Hepatocyte (in vitro differentiated cells): ENCODE measurements at regions not wholly inside any gene's neighbourhood (a gene's known extent, or its start where the extent isn't known, plus 50 kb on each side); places are given as distances from the start of the nearest gene placed in this dataset.

ENCODE experiments used
- DNase-seq: peaks from one replicate; pipeline ENCODE4 v3.0.0-alpha.2; 2016; ENCODE audit warnings: low spot score
- H2AFZ ChIP-seq: fragments of 200-600 bp; sonication (generic); 2 replicates; pipeline ENCODE4 v1.6.0; 2016; ENCODE audit warnings: antibody characterized with exemption, mild to moderate bottlenecking
- H3K27ac ChIP-seq: fragments of 200-600 bp; sonication (generic); 2 replicates; pipeline ENCODE4 v1.5.1; 2016; ENCODE audit warnings: mild to moderate bottlenecking
- H3K27me3 ChIP-seq: fragments of 200-600 bp; sonication (generic); 2 replicates; pipeline ENCODE4 v1.6.1; 2016
- H3K36me3 ChIP-seq: fragments of 200-600 bp; sonication (generic); replicated peaks from 2 replicates; pipeline ENCODE4 v1.5.1; 2016; ENCODE audit warnings: low read depth; ENCODE audit not compliant: insufficient read depth
- H3K4me1 ChIP-seq: fragments of 200-600 bp; sonication (generic); 2 replicates; pipeline ENCODE4 v1.5.1; 2016; ENCODE audit warnings: mild to moderate bottlenecking, moderate library complexity; ENCODE audit not compliant: insufficient read depth
- H3K4me2 ChIP-seq: fragments of 200-600 bp; sonication (generic); 2 replicates; pipeline ENCODE4 v1.6.0; 2016
- H3K4me3 ChIP-seq: fragments of 200-600 bp; sonication (generic); 2 replicates; pipeline ENCODE4 v1.5.1; 2016; ENCODE audit warnings: mild to moderate bottlenecking
- H3K79me2 ChIP-seq: fragments of 200-600 bp; sonication (generic); 2 replicates; pipeline ENCODE4 v1.6.0; 2017; ENCODE audit warnings: mild to moderate bottlenecking
- H3K9me2 ChIP-seq: fragments of 200-600 bp; sonication (generic); replicated peaks from 2 replicates; pipeline ENCODE4 v1.6.0; 2017; ENCODE audit warnings: mild to moderate bottlenecking; ENCODE audit not compliant: insufficient read depth
- H3K9me3 ChIP-seq: fragments of 200-600 bp; sonication (generic); 2 replicates; pipeline ENCODE4 v1.5.1; 2016; ENCODE audit warnings: low read depth, mild to moderate bottlenecking
- H4K20me1 ChIP-seq: fragments of 200-600 bp; sonication (generic); 2 replicates; pipeline ENCODE4 v1.6.0; 2016; ENCODE audit warnings: mild to moderate bottlenecking; ENCODE audit not compliant: insufficient read depth, poor library complexity, severe bottlenecking
- EZH2 ChIP-seq: fragments of 200-600 bp; sonication (generic); IDR thresholded peaks from 2 replicates; pipeline ENCODE4 v1.6.1; 2016; ENCODE audit warnings: antibody characterized with exemption, mild to moderate bottlenecking, borderline replicate concordance
- EZH2phosphoT487 ChIP-seq: fragments of 200-600 bp; sonication (generic); IDR thresholded peaks from one replicate; pipeline ENCODE4 v1.6.1; 2018; ENCODE audit warnings: antibody characterized with exemption, mild to moderate bottlenecking, low read depth, moderate library complexity; ENCODE audit not compliant: unreplicated experiment, severe bottlenecking
- WGBS: methylation state at CpG from one replicate; pipeline ENCODE4 v1.1.6; 2016; ENCODE audit warnings: low lambda C conversion rate; ENCODE audit errors: missing lambda C conversion rate; 5-methylcytosine and 5-hydroxymethylcytosine counted together
- TF ChIP-seq, protein P1 (sequence below): fragments of 200-600 bp; sonication (generic); IDR thresholded peaks from 2 replicates; pipeline ENCODE4 v1.5.1; 2016; ENCODE audit warnings: antibody characterized with exemption, mild to moderate bottlenecking; ENCODE audit not compliant: poor library complexity

DNA sequence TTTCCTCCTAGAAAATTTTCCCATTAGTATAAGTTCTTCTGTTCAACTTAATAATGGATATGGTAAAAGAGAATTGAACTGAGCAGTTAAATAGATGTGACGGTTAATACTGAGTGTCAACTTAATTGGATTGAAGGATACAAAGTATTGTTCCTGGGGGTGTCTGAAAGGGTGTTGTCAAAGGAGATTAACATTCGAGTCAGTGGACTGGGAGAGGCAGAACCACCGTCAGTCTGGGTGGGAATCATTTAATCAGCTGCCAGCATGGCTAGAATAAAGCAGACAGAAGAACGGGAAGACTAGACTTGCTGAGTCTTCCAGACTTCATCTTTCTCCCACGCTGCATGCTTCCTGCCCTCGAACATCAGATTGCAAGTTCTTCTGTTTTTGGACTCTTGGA is 689.6 kb upstream of the CDH10 start:
- TF ChIP-seq EZH2phosphoT487 = no peak
- TF ChIP-seq, protein P1, sequence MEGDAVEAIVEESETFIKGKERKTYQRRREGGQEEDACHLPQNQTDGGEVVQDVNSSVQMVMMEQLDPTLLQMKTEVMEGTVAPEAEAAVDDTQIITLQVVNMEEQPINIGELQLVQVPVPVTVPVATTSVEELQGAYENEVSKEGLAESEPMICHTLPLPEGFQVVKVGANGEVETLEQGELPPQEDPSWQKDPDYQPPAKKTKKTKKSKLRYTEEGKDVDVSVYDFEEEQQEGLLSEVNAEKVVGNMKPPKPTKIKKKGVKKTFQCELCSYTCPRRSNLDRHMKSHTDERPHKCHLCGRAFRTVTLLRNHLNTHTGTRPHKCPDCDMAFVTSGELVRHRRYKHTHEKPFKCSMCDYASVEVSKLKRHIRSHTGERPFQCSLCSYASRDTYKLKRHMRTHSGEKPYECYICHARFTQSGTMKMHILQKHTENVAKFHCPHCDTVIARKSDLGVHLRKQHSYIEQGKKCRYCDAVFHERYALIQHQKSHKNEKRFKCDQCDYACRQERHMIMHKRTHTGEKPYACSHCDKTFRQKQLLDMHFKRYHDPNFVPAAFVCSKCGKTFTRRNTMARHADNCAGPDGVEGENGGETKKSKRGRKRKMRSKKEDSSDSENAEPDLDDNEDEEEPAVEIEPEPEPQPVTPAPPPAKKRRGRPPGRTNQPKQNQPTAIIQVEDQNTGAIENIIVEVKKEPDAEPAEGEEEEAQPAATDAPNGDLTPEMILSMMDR = no peak
- TF ChIP-seq EZH2 = no peak
- DNase-seq = no peak
- Histone ChIP-seq H3K4me3 (no peak overlapping the region), H3K9me3 (no peaks in the 10 kb centered on the region), H3K27ac (no peak overlapping the region), H3K4me2 (no peak overlapping the region), H3K79me2 (no peaks in the 10 kb centered on the region), H3K36me3 (no peaks in the 10 kb centered on the region), H3K9me2 (no peaks in the 10 kb centered on the region), H3K4me1 (no peaks in the 10 kb centered on the region), H2AFZ (no peak overlapping the region), H4K20me1 (no peaks in the 10 kb centered on the region), H3K27me3 (no peaks in the 10 kb centered on the region)
- WGBS = 85% methylated on average over 6 of the region's 6 CpGs

DNA sequence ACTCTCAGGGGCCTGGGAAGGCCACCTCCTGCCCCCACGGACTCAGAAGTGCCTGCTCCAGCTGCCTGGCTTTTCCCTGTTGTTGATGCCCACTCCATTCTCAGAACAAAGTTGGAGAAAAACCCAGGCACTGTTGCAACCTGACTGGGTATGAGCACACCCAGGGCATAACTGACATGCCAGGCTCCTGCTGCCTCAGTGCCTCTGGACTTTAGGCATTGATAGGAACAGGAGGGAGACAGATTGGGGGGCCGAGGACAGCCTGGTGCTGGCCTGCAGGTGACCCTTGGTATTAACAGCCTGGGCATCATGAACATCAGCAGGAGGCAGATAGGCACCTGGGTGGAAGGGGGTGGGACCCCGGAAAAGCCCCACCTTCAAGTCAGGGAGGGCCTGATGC is 685.9 kb upstream of the CDH10 start:
- H4K20me1 ChIP-seq = no peaks in the 10 kb centered on the region
- no peaks in the 10 kb centered on the region for H3K27me3 ChIP-seq
- H2AFZ ChIP-seq = no peak overlapping the region
- H3K9me3 ChIP-seq = no peaks in the 10 kb centered on the region
- H3K9me2 ChIP-seq = no peaks in the 10 kb centered on the region
- WGBS = 63% methylated on average over 3 of the region's 3 CpGs
- no peak overlapping the region for H3K27ac ChIP-seq
- no peaks in the 10 kb centered on the region for H3K4me1 ChIP-seq
- H3K4me3 ChIP-seq = no peak overlapping the region
- no peak overlapping the region for H3K4me2 ChIP-seq
- no peaks in the 10 kb centered on the region for H3K79me2 ChIP-seq
- no peak for DNase-seq
- no peaks in the 10 kb centered on the region for H3K36me3 ChIP-seq
- TF ChIP-seq EZH2phosphoT487 (no peak), EZH2 (no peak)
- TF ChIP-seq, protein P1 = no peak

DNA sequence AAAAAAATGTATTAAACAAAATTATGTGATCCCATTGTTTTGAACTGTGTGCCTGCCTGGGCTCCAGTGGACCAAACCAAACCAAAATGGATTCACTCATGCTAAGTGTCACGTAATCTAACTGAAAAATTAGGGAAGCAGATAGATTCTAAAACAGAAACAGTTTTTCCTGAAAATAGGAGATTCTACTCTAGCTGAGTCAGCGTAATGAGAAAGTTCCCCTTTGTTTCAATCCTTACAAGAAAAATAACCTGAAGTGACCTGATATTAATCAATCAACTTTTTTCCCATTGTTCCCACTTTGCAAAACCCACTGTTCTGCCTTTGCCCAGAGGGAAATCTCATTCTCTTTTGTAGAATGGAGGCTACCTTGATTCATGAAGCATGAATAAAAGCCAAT is 682.4 kb upstream of the CDH10 start:
- H3K4me1 ChIP-seq = no peaks in the 10 kb centered on the region
- H3K27me3 ChIP-seq = no peaks in the 10 kb centered on the region
- H3K36me3 ChIP-seq = no peaks in the 10 kb centered on the region
- H2AFZ ChIP-seq = no peak overlapping the region
- H3K9me2 ChIP-seq = no peaks in the 10 kb centered on the region
- no peaks in the 10 kb centered on the region for H3K9me3 ChIP-seq
- H3K4me2 ChIP-seq = no peak overlapping the region
- no peaks in the 10 kb centered on the region for H4K20me1 ChIP-seq
- H3K27ac ChIP-seq = no peak overlapping the region
- WGBS = 94% methylated on average over 2 of the region's 2 CpGs
- no peaks in the 10 kb centered on the region for H3K79me2 ChIP-seq
- TF ChIP-seq EZH2phosphoT487 (no peak), EZH2 (no peak)
- TF ChIP-seq, protein P1 = no peak
- H3K4me3 ChIP-seq = no peak overlapping the region
- no peak for DNase-seq

DNA sequence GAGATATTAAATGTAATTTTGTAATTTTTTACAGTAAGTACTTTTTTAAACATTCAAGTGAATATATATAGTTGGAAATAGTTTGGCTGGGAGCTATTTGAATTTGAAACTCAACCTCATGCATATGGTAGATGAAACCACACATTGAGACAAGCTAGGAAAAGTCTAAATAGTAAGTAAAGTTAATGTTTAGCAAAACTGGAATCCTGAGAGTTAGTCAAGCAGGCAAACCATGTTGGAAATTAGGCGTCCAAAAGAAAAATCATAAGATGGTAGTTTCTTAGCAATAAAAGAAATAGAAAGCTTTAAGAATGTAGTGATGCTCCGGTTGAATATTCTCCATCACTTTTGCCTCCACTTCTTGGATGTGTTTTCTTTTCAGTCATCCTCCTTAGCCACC is 657.1 kb upstream of the CDH10 start:
- H3K9me3 ChIP-seq = no peaks in the 10 kb centered on the region
- no peak overlapping the region for H3K4me2 ChIP-seq
- WGBS = 82% methylated on average over 2 of the region's 2 CpGs
- no peaks in the 10 kb centered on the region for H3K36me3 ChIP-seq
- H3K27ac ChIP-seq = no peak overlapping the region
- H3K4me1 ChIP-seq = no peaks in the 10 kb centered on the region
- no peaks in the 10 kb centered on the region for H3K9me2 ChIP-seq
- no peaks in the 10 kb centered on the region for H3K27me3 ChIP-seq
- no peaks in the 10 kb centered on the region for H3K79me2 ChIP-seq
- TF ChIP-seq EZH2phosphoT487 (no peak), EZH2 (no peak)
- TF ChIP-seq, protein P1 = no peak
- H2AFZ ChIP-seq = no peak overlapping the region
- no peaks in the 10 kb centered on the region for H4K20me1 ChIP-seq
- no peak overlapping the region for H3K4me3 ChIP-seq
- no peak for DNase-seq
